Uterus (tissue), 3 donors: ENCODE measurements at regions not wholly inside any gene's neighbourhood (a gene's known extent, or its start where the extent isn't known, plus 50 kb on each side); places are given as distances from the start of the nearest gene placed in this dataset.

Source experiments
- DNase-seq, 2 donors: peaks; one replicate each; pipeline ENCODE4 v3.0.0-alpha.2; 2019 to 2020
- H3K27ac ChIP-seq, 2 donors: fragments of 200-600 bp; sonication (generic); 1 replicate in 1 of 2; 2 replicates in 1 of 2; pipeline ENCODE4 v1.5.1; 2016 to 2018
- H3K27me3 ChIP-seq, 2 donors: fragments of 200-600 bp; sonication (generic); one replicate each; pipeline ENCODE4 v1.5.1; 2018 to 2019; ENCODE audit warnings: control low read depth in 1 of 2
- H3K36me3 ChIP-seq, 2 donors: fragments of 200-600 bp; sonication (generic); one replicate each; pipeline ENCODE4 v1.5.1; 2019; ENCODE audit warnings: control low read depth in 1 of 2
- H3K4me1 ChIP-seq, 2 donors: fragments of 200-600 bp; sonication (generic); one replicate each; pipeline ENCODE4 v1.5.1; 2018 to 2019; ENCODE audit warnings: control low read depth in 1 of 2
- H3K4me3 ChIP-seq, 2 donors: fragments of 200-600 bp; sonication (generic); 1 replicate in 1 of 2; 2 replicates in 1 of 2; pipeline ENCODE4 v1.5.1; 2018 to 2019; ENCODE audit warnings: mild to moderate bottlenecking in 1 of 2
- H3K9me3 ChIP-seq, 2 donors: fragments of 200-600 bp; sonication (generic); one replicate each; pipeline ENCODE4 v1.5.1; 2019; ENCODE audit warnings: control low read depth in 1 of 2
- POLR2A ChIP-seq, 2 donors: fragments of 450-650 bp; IDR thresholded peaks; one replicate each; pipeline ENCODE4 v1.6.1; 2016; ENCODE audit warnings: antibody characterized with exemption in 2 of 2, mild to moderate bottlenecking in 1 of 2, moderate library complexity in 1 of 2
- intact Hi-C: fragments of 100-400 bp; cut with DNase I; formaldehyde crosslinking; loops from one replicate; pipeline ENCODE4 v1.15.1; 2023; ENCODE audit warnings: low total_unique reads
- TF ChIP-seq, protein P1 (sequence below), 4 experiments: fragments of 200-600 bp in 2 of 4; fragments of 450-650 bp in 2 of 4; sonication (generic) in 2 of 4; IDR thresholded peaks; one replicate each; pipeline ENCODE4 v1.5.1; 2016 to 2019; ENCODE audit warnings: antibody characterized with exemption in 4 of 4, mild to moderate bottlenecking in 2 of 4, moderate library complexity in 1 of 4
- donor health status: DM: yes; HTN: yes; CAD: no.

DNA sequence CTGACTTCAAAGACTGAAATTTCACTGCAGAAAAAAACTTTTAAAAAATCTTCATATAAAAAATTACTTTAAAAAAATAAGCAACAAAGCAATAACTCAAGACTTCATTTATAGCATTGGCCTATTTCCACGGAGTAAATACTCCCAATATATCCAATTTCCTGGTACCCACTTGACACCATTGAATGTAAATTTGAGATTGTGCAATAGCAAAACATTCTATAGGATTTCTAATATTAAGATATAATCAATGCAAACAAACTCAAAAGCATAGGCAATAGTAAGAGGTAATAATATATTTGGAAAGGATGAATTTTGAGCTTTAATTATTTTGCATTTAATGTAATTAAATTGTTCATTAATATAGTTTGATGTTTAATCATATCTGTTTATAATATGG is 148.0 kb upstream of the CNTN6 start:
- H3K4me3 ChIP-seq = no peak overlapping the region
- DNase-seq = no peak
- no peaks in the 10 kb centered on the region for H3K9me3 ChIP-seq
- no peaks in the 10 kb centered on the region for H3K36me3 ChIP-seq
- no peaks in the 10 kb centered on the region for H3K4me1 ChIP-seq
- H3K27ac ChIP-seq = no peak overlapping the region
- intact Hi-C loops = no loop called here
- no peaks in the 10 kb centered on the region for H3K27me3 ChIP-seq
- TF ChIP-seq, protein P1, sequence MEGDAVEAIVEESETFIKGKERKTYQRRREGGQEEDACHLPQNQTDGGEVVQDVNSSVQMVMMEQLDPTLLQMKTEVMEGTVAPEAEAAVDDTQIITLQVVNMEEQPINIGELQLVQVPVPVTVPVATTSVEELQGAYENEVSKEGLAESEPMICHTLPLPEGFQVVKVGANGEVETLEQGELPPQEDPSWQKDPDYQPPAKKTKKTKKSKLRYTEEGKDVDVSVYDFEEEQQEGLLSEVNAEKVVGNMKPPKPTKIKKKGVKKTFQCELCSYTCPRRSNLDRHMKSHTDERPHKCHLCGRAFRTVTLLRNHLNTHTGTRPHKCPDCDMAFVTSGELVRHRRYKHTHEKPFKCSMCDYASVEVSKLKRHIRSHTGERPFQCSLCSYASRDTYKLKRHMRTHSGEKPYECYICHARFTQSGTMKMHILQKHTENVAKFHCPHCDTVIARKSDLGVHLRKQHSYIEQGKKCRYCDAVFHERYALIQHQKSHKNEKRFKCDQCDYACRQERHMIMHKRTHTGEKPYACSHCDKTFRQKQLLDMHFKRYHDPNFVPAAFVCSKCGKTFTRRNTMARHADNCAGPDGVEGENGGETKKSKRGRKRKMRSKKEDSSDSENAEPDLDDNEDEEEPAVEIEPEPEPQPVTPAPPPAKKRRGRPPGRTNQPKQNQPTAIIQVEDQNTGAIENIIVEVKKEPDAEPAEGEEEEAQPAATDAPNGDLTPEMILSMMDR (IDR thresholded peaks at IDR 0.05) = no peak
- no peak for TF ChIP-seq POLR2A (IDR thresholded peaks at IDR 0.05)

- TF ChIP-seq, protein P1 (IDR thresholded peaks at IDR 0.05) = no peak
- no peak for TF ChIP-seq POLR2A (IDR thresholded peaks at IDR 0.05)
- Histone ChIP-seq H3K36me3 (no peaks in the 10 kb centered on the region), H3K9me3 (no peaks in the 10 kb centered on the region), H3K4me1 (no peaks in the 10 kb centered on the region), H3K27ac (no peak overlapping the region), H3K27me3 (no peaks in the 10 kb centered on the region), H3K4me3 (no peak overlapping the region)
- intact Hi-C loops = no loop called here
- no peak for DNase-seq
Observed at GRCh38 chr3:945738-946137, 147.1 kb upstream of the CNTN6 start.

- no peaks in the 10 kb centered on the region for H3K27me3 ChIP-seq
- DNase-seq = no peak
- no peak for TF ChIP-seq POLR2A (IDR thresholded peaks at IDR 0.05)
- TF ChIP-seq, protein P1 (IDR thresholded peaks at IDR 0.05) = no peak
- H3K36me3 ChIP-seq = no peaks in the 10 kb centered on the region
- H3K27ac ChIP-seq = no peak overlapping the region
- intact Hi-C loops = no loop called here
- no peaks in the 10 kb centered on the region for H3K4me1 ChIP-seq
- no peak overlapping the region for H3K4me3 ChIP-seq
- H3K9me3 ChIP-seq = no peaks in the 10 kb centered on the region
Observed at GRCh38 chr3:952906-953305, 139.9 kb upstream of the CNTN6 start.

GRCh38 chr3:963255-963654 is 129.6 kb upstream of the CNTN6 start:
- H3K36me3 ChIP-seq = no peaks in the 10 kb centered on the region
- H3K4me1 ChIP-seq = no peaks in the 10 kb centered on the region
- DNase-seq = no peak
- TF ChIP-seq, protein P1 (IDR thresholded peaks at IDR 0.05) = no peak
- TF ChIP-seq POLR2A (IDR thresholded peaks at IDR 0.05) = no peak
- H3K27me3 ChIP-seq = no peaks in the 10 kb centered on the region
- no peak overlapping the region for H3K4me3 ChIP-seq
- H3K9me3 ChIP-seq = no peaks in the 10 kb centered on the region
- H3K27ac ChIP-seq = no peak overlapping the region
- intact Hi-C loops = no loop called here

GRCh38 chr3:963755-964154 is 129.1 kb upstream of the CNTN6 start:
- no peaks in the 10 kb centered on the region for H3K4me1 ChIP-seq
- no peak for DNase-seq
- H3K4me3 ChIP-seq = no peak overlapping the region
- intact Hi-C loops = no loop called here
- H3K36me3 ChIP-seq = no peaks in the 10 kb centered on the region
- H3K27me3 ChIP-seq = no peaks in the 10 kb centered on the region
- no peak overlapping the region for H3K27ac ChIP-seq
- no peak for TF ChIP-seq POLR2A (IDR thresholded peaks at IDR 0.05)
- TF ChIP-seq, protein P1 (IDR thresholded peaks at IDR 0.05) = no peak
- H3K9me3 ChIP-seq = no peaks in the 10 kb centered on the region
